MM.1S (cell line): ENCODE measurements at regions not wholly inside any gene's neighbourhood (a gene's known extent, or its start where the extent isn't known, plus 50 kb on each side); places are given as distances from the start of the nearest gene placed in this dataset.

ENCODE experiments used
- EZH2phosphoT487 ChIP-seq: fragments of 300-600 bp; sonication (generic); IDR thresholded peaks from 2 replicates; pipeline ENCODE4 v1.6.1; 2018; ENCODE audit warnings: antibody characterized with exemption, low read length
- TF ChIP-seq, protein P1 (sequence below): fragments of 300-600 bp; sonication (generic); IDR thresholded peaks from 2 replicates; pipeline ENCODE4 v1.5.1; 2016; ENCODE audit warnings: antibody characterized with exemption, low read length, mixed read lengths

GRCh38 chr12:63013302-63013701, 78.4 kb upstream of the PPM1H start:
- TF ChIP-seq, protein P1, sequence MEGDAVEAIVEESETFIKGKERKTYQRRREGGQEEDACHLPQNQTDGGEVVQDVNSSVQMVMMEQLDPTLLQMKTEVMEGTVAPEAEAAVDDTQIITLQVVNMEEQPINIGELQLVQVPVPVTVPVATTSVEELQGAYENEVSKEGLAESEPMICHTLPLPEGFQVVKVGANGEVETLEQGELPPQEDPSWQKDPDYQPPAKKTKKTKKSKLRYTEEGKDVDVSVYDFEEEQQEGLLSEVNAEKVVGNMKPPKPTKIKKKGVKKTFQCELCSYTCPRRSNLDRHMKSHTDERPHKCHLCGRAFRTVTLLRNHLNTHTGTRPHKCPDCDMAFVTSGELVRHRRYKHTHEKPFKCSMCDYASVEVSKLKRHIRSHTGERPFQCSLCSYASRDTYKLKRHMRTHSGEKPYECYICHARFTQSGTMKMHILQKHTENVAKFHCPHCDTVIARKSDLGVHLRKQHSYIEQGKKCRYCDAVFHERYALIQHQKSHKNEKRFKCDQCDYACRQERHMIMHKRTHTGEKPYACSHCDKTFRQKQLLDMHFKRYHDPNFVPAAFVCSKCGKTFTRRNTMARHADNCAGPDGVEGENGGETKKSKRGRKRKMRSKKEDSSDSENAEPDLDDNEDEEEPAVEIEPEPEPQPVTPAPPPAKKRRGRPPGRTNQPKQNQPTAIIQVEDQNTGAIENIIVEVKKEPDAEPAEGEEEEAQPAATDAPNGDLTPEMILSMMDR, result no peak
- no peak for TF ChIP-seq EZH2phosphoT487
